H1 (cell line): ENCODE measurements at regions not wholly inside any gene's neighbourhood (a gene's known extent, or its start where the extent isn't known, plus 50 kb on each side); places are given as distances from the start of the nearest gene placed in this dataset.

Source experiments
- CTCF ChIA-PET: fragments of 300-600 bp; sonication (Branson Sonifier 250); formaldehyde crosslinking; loops from one replicate; lab custom pipeline; 2021; ENCODE audit not compliant: partially characterized antibody; lab: Charles Lee
- POLR2A ChIA-PET: fragments of 300-600 bp; sonication (Branson Sonifier 250); formaldehyde crosslinking; loops from one replicate; lab custom pipeline; 2021; ENCODE audit warnings: inconsistent platforms; ENCODE audit not compliant: partially characterized antibody; lab: Charles Lee
- DNase-seq, 2 experiments: peaks; one replicate each; pipeline versions ENCODE4 v3.0.0 to v3.0.0-alpha.2; 2010 to 2022; ENCODE audit warnings: low spot score in 2 of 2, low read depth in 1 of 2, mixed read lengths in 1 of 2
- FAIRE-seq: peaks from 2 replicates; lab custom pipeline; 2011; peaks lifted over from hg19 to GRCh38; lab: Jason Lieb, UNC
- H2AFZ ChIP-seq: 2 replicates; pipeline ENCODE4 v1.8.1; 2012; ENCODE audit warnings: low read length, inconsistent platforms
- H2AK5ac ChIP-seq: 2 replicates; pipeline ENCODE4 v1.6.1; 2013; ENCODE audit warnings: low read depth, low read length
- H2BK120ac ChIP-seq: replicated peaks from 2 replicates; pipeline ENCODE3; 2013; ENCODE audit warnings: low read depth, low read length, inconsistent platforms
- H2BK12ac ChIP-seq: 2 replicates; pipeline ENCODE4 v1.6.1; 2013; ENCODE audit warnings: low read depth, low read length
- H2BK15ac ChIP-seq: 2 replicates; pipeline ENCODE4 v1.6.1; 2013; ENCODE audit warnings: low read length
- H2BK20ac ChIP-seq: 2 replicates; pipeline ENCODE4 v1.6.1; 2013; ENCODE audit warnings: low read length
- H2BK5ac ChIP-seq: 2 replicates; pipeline ENCODE4 v1.6.1; 2013; ENCODE audit warnings: low read depth, low read length
- H3K14ac ChIP-seq: 2 replicates; pipeline ENCODE4 v1.6.1; 2013; ENCODE audit warnings: inconsistent platforms; ENCODE audit not compliant: insufficient read length
- H3K18ac ChIP-seq: 2 replicates; pipeline ENCODE4 v1.6.1; 2013; ENCODE audit warnings: low read length; ENCODE audit errors: extremely low read depth
- H3K23ac ChIP-seq: 2 replicates; pipeline ENCODE4 v1.6.1; 2013; ENCODE audit warnings: inconsistent platforms; ENCODE audit not compliant: insufficient read length
- H3K23me2 ChIP-seq: 2 replicates; pipeline ENCODE4 v1.6.1; 2013; ENCODE audit warnings: low read depth, low read length
- H3K27ac ChIP-seq: 2 replicates; pipeline ENCODE4 v1.6.1; 2011; ENCODE audit warnings: low read depth, low read length, inconsistent platforms
- H3K27me3 ChIP-seq, 4 experiments: replicated peaks in 1 of 4; 1 replicate in 1 of 4; 2 replicates in 3 of 4; pipeline versions ENCODE4 v1.6.1 to v1.8.1; 2011 to 2013; ENCODE audit warnings: low read length in 3 of 4, mild to moderate bottlenecking in 3 of 4, inconsistent platforms in 2 of 4, mixed read lengths in 2 of 4, moderate library complexity in 1 of 4; ENCODE audit not compliant: control insufficient read depth in 3 of 4, insufficient read depth in 3 of 4; ENCODE audit errors: extremely low read depth in 1 of 4
- H3K36me3 ChIP-seq, 4 experiments: 2 replicates each; pipeline versions ENCODE4 v1.6.1 to v1.8.1; 2011 to 2013; ENCODE audit warnings: mild to moderate bottlenecking in 4 of 4, low read length in 3 of 4, moderate library complexity in 2 of 4, control low read depth in 1 of 4, inconsistent platforms in 1 of 4; ENCODE audit not compliant: insufficient read depth in 4 of 4, control insufficient read depth in 2 of 4
- H3K4ac ChIP-seq: replicated peaks from 2 replicates; pipeline ENCODE3; 2013; ENCODE audit warnings: low read length, low read depth, mixed read lengths, inconsistent platforms; ENCODE audit not compliant: insufficient read length
- H3K4me1 ChIP-seq, 4 experiments: replicated peaks in 1 of 4; 1 replicate in 1 of 4; 2 replicates in 3 of 4; pipeline versions ENCODE4 v1.6.1 to v1.8.1; 2011 to 2013; ENCODE audit warnings: low read length in 3 of 4, inconsistent platforms in 2 of 4, mixed read lengths in 1 of 4; ENCODE audit not compliant: insufficient read depth in 4 of 4, control insufficient read depth in 3 of 4
- H3K4me2 ChIP-seq, 2 experiments: 2 replicates each; pipeline versions ENCODE4 v1.6.1 to v1.8.1; 2011 to 2013; ENCODE audit warnings: low read depth in 2 of 2, low read length in 2 of 2, control low read depth in 1 of 2, inconsistent platforms in 1 of 2, mild to moderate bottlenecking in 1 of 2; ENCODE audit not compliant: insufficient read depth in 1 of 2
- H3K4me3 ChIP-seq, 4 experiments: fragments of 200-600, 300-600 bp in 1 of 4; sonication (generic), shearing (Covaris generic), sonication (Bioruptor Twin) in 1 of 4; 2 replicates each; pipeline versions ENCODE4 v1.5.1 to v1.8.1; 2011 to 2016; ENCODE audit warnings: low read length in 4 of 4, low read depth in 3 of 4, control low read depth in 2 of 4, inconsistent platforms in 2 of 4, mild to moderate bottlenecking in 2 of 4, mixed read lengths in 1 of 4, moderate library complexity in 1 of 4; ENCODE audit not compliant: insufficient read depth in 2 of 4; ENCODE audit errors: extremely low read depth in 1 of 4
- H3K56ac ChIP-seq: replicated peaks from 2 replicates; pipeline ENCODE3; 2013; ENCODE audit warnings: low read depth, mild to moderate bottlenecking, mixed read lengths, low read length, inconsistent platforms; ENCODE audit not compliant: insufficient read length
- H3K79me1 ChIP-seq: 2 replicates; pipeline ENCODE4 v1.6.1; 2013; ENCODE audit warnings: low read depth, low read length, control low read depth
- H3K79me2 ChIP-seq, 2 experiments: 2 replicates each; pipeline versions ENCODE4 v1.6.1 to v1.8.1; 2012 to 2013; ENCODE audit warnings: low read length in 2 of 2, mild to moderate bottlenecking in 2 of 2, inconsistent platforms in 1 of 2; ENCODE audit not compliant: insufficient read depth in 2 of 2, control insufficient read depth in 1 of 2
- H3K9ac ChIP-seq, 4 experiments: replicated peaks in 1 of 4; 1 replicate in 1 of 4; 2 replicates in 3 of 4; pipeline versions ENCODE4 v1.6.1 to v1.8.1; 2011 to 2013; ENCODE audit warnings: low read depth in 3 of 4, low read length in 3 of 4, control low read depth in 2 of 4, mild to moderate bottlenecking in 2 of 4, moderate library complexity in 2 of 4, inconsistent platforms in 1 of 4; ENCODE audit errors: extremely low read depth in 1 of 4
- H3K9me3 ChIP-seq, 2 experiments: 2 replicates each; pipeline versions ENCODE4 v1.6.1 to v1.8.1; 2012 to 2013; ENCODE audit warnings: mild to moderate bottlenecking in 2 of 2, moderate library complexity in 2 of 2, control low read depth in 1 of 2, inconsistent platforms in 1 of 2, low read depth in 1 of 2, low read length in 1 of 2, mixed read lengths in 1 of 2; ENCODE audit not compliant: insufficient read depth in 2 of 2
- H4K20me1 ChIP-seq, 2 experiments: replicated peaks in 1 of 2; 2 replicates each; pipeline versions ENCODE3 to v1.8.1; 2011 to 2013; ENCODE audit warnings: inconsistent platforms in 2 of 2, low read length in 2 of 2, mild to moderate bottlenecking in 1 of 2; ENCODE audit not compliant: insufficient read depth in 2 of 2, control insufficient read depth in 1 of 2
- H4K5ac ChIP-seq: 2 replicates; pipeline ENCODE4 v1.6.1; 2013; ENCODE audit warnings: low read length, low read depth, mixed read lengths, inconsistent platforms; ENCODE audit not compliant: insufficient read length
- H4K8ac ChIP-seq: 2 replicates; pipeline ENCODE4 v1.8.0; 2013; ENCODE audit warnings: mild to moderate bottlenecking, moderate library complexity, low read length, inconsistent platforms; ENCODE audit not compliant: insufficient read depth; ENCODE audit errors: extremely low read depth
- H4K91ac ChIP-seq: replicated peaks from 2 replicates; pipeline ENCODE3; 2013; ENCODE audit warnings: low read length, mixed read lengths, inconsistent platforms; ENCODE audit not compliant: insufficient read length
- BCL11A ChIP-seq, 2 experiments: IDR thresholded peaks; one replicate each; pipeline ENCODE4 v1.6.1; 2011; ENCODE audit warnings: low read depth in 2 of 2, low read length in 2 of 2, mild to moderate bottlenecking in 2 of 2
- BRCA1 ChIP-seq: IDR thresholded peaks from 2 replicates; pipeline ENCODE4 v1.6.1; 2012; ENCODE audit warnings: low read depth, low read length, improper control_type of control experiment
- HDAC2 ChIP-seq, 2 experiments: fragments of 300-600 bp in 1 of 2; sonication (generic) in 1 of 2; IDR thresholded peaks; 2 replicates each; pipeline ENCODE4 v1.6.1; 2011 to 2012; ENCODE audit warnings: low read depth in 2 of 2, low read length in 2 of 2, mild to moderate bottlenecking in 2 of 2, moderate library complexity in 2 of 2, borderline replicate concordance in 1 of 2, inconsistent platforms in 1 of 2
- SIRT6 ChIP-seq: IDR thresholded peaks from one replicate; pipeline ENCODE4 v1.7.1; 2012; ENCODE audit warnings: low read length, inconsistent platforms
- SIX5 ChIP-seq: IDR thresholded peaks from 2 replicates; pipeline ENCODE4 v1.6.1; 2011; ENCODE audit warnings: mild to moderate bottlenecking, low read depth, low read length
- ZNF274 ChIP-seq: IDR thresholded peaks from 2 replicates; pipeline ENCODE4 v1.7.0; 2012; ENCODE audit warnings: low read length, borderline replicate concordance; ENCODE audit errors: extremely low read depth
- WGBS, 2 experiments: shearing (Covaris generic) in 1 of 2; methylation state at CpG; one replicate each; pipeline versions ENCODE4 v1.1.6 to v1.1.7; 2013 to 2015; ENCODE audit warnings: low lambda C conversion rate in 2 of 2, mixed read lengths in 2 of 2, inconsistent platforms in 1 of 2, low coverage in 1 of 2, missing lambda C conversion rate in 1 of 2; ENCODE audit not compliant: insufficient replicate concordance in 2 of 2, insufficient coverage in 1 of 2, insufficient read length in 1 of 2; ENCODE audit errors: extremely low coverage in 1 of 2, missing lambda C conversion rate in 1 of 2; 5-methylcytosine and 5-hydroxymethylcytosine counted together
- TF ChIP-seq, protein P1 (sequence below): IDR thresholded peaks from 2 replicates; pipeline ENCODE4 v1.6.1; 2011; ENCODE audit warnings: low read depth, mild to moderate bottlenecking, low read length; ENCODE audit not compliant: insufficient read depth

GRCh38 chr10:30256084-30256483 lies 93.0 kb downstream of the MTPAP start:
- no peak for TF ChIP-seq BCL11A (IDR thresholded peaks at IDR 0.05; ENCODE audit: low read depth in 2 of 2, low read length in 2 of 2)
- no peak for TF ChIP-seq SIX5
- no peak for TF ChIP-seq ZNF274
- TF ChIP-seq BRCA1 = no peak
- TF ChIP-seq HDAC2 (IDR thresholded peaks at IDR 0.05; ENCODE audit: borderline replicate concordance in 1 of 2, low read depth in 2 of 2, low read length in 2 of 2) = no peak
- TF ChIP-seq SIRT6 = no peak
- TF ChIP-seq, protein P1, sequence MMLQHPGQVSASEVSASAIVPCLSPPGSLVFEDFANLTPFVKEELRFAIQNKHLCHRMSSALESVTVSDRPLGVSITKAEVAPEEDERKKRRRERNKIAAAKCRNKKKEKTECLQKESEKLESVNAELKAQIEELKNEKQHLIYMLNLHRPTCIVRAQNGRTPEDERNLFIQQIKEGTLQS = no peak
- no peak overlapping the region for H3K18ac ChIP-seq
- no peak overlapping the region for H2BK20ac ChIP-seq
- H3K56ac ChIP-seq = no peak overlapping the region
- H3K27ac ChIP-seq = no peak overlapping the region
- H3K36me3 ChIP-seq = no peaks in the 10 kb centered on the region
- no peak overlapping the region for H2AFZ ChIP-seq
- H3K14ac ChIP-seq = no peak overlapping the region
- H3K4me1 ChIP-seq = no peaks in the 10 kb centered on the region
- no peak overlapping the region for H2AK5ac ChIP-seq
- H3K9me3 ChIP-seq = no peaks in the 10 kb centered on the region
- CTCF ChIA-PET = interaction anchor here (1.0 to 1.1 kb wide), 2 partner anchors 15 to 32 kb away, joined by 3 to 4 read pairs; no protein-coding TSS in a partner anchor
- 94% methylated on average over 1 of the region's 1 CpG; no CpG with 5 or more reads in 1 of the 2 experiments for WGBS, 2 experiments
- H4K5ac ChIP-seq = no peak overlapping the region
- no peaks in the 10 kb centered on the region for H3K79me2 ChIP-seq
- no peak overlapping the region for H3K4me3 ChIP-seq
- H3K27me3 ChIP-seq = no peaks in the 10 kb centered on the region
- no peak overlapping the region for H4K91ac ChIP-seq
- H3K23me2 ChIP-seq = no peaks in the 10 kb centered on the region
- POLR2A ChIA-PET = no interaction called here
- DNase-seq = no peak
- no peak overlapping the region for H2BK120ac ChIP-seq
- no peaks in the 10 kb centered on the region for H3K79me1 ChIP-seq
- H3K23ac ChIP-seq = no peak overlapping the region
- no peak overlapping the region for H3K9ac ChIP-seq
- H2BK15ac ChIP-seq = no peak overlapping the region
- H2BK12ac ChIP-seq = no peak overlapping the region
- FAIRE-seq = no peak
- no peaks in the 10 kb centered on the region for H4K20me1 ChIP-seq
- H3K4ac ChIP-seq = no peak overlapping the region
- H2BK5ac ChIP-seq = no peak overlapping the region
- H3K4me2 ChIP-seq = no peak overlapping the region
- H4K8ac ChIP-seq = no peak overlapping the region
